ENCODE measurements at regions not wholly inside any gene's neighbourhood (a gene's known extent, or its start where the extent isn't known, plus 50 kb on each side); places are given as distances from the start of the nearest gene placed in this dataset.

- H3K27me3 ChIP-seq (ENCODE audit: control insufficient read depth in 5 of 5, insufficient read depth in 4 of 5, low read length in 5 of 5), result no peaks in the 10 kb centered on the region
- H3K27ac ChIP-seq (ENCODE audit: low read depth, low read length), result no peak overlapping the region
- peaks cover 0 to 3% (median 0%) of the 10 kb centered on the region in 5 donors for H3K9me3 ChIP-seq (ENCODE audit: control insufficient read depth in 5 of 5, low read length in 5 of 5)
- no peak overlapping the region for H3K9ac ChIP-seq (ENCODE audit: low read length in 5 of 5)
- H3K36me3 ChIP-seq (ENCODE audit: control insufficient read depth in 5 of 5, insufficient read depth in 5 of 5, low read length in 5 of 5), result no peaks in the 10 kb centered on the region
- H3K4me3 ChIP-seq (ENCODE audit: low read depth in 1 of 5, low read length in 5 of 5), result no peak overlapping the region
- H3K4me1 ChIP-seq (ENCODE audit: control insufficient read depth in 5 of 5, insufficient read depth in 5 of 5, low read length in 5 of 5), result peaks cover 0 to 28% (median 20%) of the 10 kb centered on the region in 5 donors
Measured at GRCh38 chr2:129301431-129301913, 678.0 kb upstream of the RAB6C start.

GRCh38 chr2:129302106-129302505 lies 677.4 kb upstream of the RAB6C start:
- peaks cover 0 to 22% (median 18%) of the 10 kb centered on the region in 5 donors for H3K4me1 ChIP-seq (ENCODE audit: control insufficient read depth in 5 of 5, insufficient read depth in 5 of 5, low read length in 5 of 5)
- H3K9ac ChIP-seq (ENCODE audit: low read length in 5 of 5), result no peak overlapping the region
- H3K9me3 ChIP-seq (ENCODE audit: control insufficient read depth in 5 of 5, low read length in 5 of 5), result peaks cover 0 to 3% (median 0%) of the 10 kb centered on the region in 5 donors
- no peaks in the 10 kb centered on the region for H3K36me3 ChIP-seq (ENCODE audit: control insufficient read depth in 5 of 5, insufficient read depth in 5 of 5, low read length in 5 of 5)
- no peak overlapping the region for H3K27ac ChIP-seq (ENCODE audit: low read depth, low read length)
- H3K4me3 ChIP-seq (ENCODE audit: low read depth in 1 of 5, low read length in 5 of 5), result no peak overlapping the region
- no peaks in the 10 kb centered on the region for H3K27me3 ChIP-seq (ENCODE audit: control insufficient read depth in 5 of 5, insufficient read depth in 4 of 5, low read length in 5 of 5)

GRCh38 chr2:129302561-129303183 lies 676.8 kb upstream of the RAB6C start:
- Histone ChIP-seq H3K4me3 (ENCODE audit: low read depth in 1 of 5, low read length in 5 of 5) (no peak overlapping the region), H3K27ac (ENCODE audit: low read depth, low read length) (no peak overlapping the region), H3K27me3 (ENCODE audit: control insufficient read depth in 5 of 5, insufficient read depth in 4 of 5, low read length in 5 of 5) (no peaks in the 10 kb centered on the region), H3K9ac (ENCODE audit: low read length in 5 of 5) (no peak overlapping the region), H3K4me1 (ENCODE audit: control insufficient read depth in 5 of 5, insufficient read depth in 5 of 5, low read length in 5 of 5) (peaks cover 0 to 21% (median 15%) of the 10 kb centered on the region in 5 donors), H3K36me3 (ENCODE audit: control insufficient read depth in 5 of 5, insufficient read depth in 5 of 5, low read length in 5 of 5) (no peaks in the 10 kb centered on the region), H3K9me3 (ENCODE audit: control insufficient read depth in 5 of 5, low read length in 5 of 5) (peaks cover 0 to 3% (median 0%) of the 10 kb centered on the region in 5 donors)

- Histone ChIP-seq H3K4me3 (ENCODE audit: low read depth in 1 of 5, low read length in 5 of 5) (no peak overlapping the region), H3K9ac (ENCODE audit: low read length in 5 of 5) (no peak overlapping the region), H3K4me1 (ENCODE audit: control insufficient read depth in 5 of 5, insufficient read depth in 5 of 5, low read length in 5 of 5) (no peaks in the 10 kb centered on the region), H3K27ac (ENCODE audit: low read depth, low read length) (no peak overlapping the region), H3K36me3 (ENCODE audit: control insufficient read depth in 5 of 5, insufficient read depth in 5 of 5, low read length in 5 of 5) (no peaks in the 10 kb centered on the region), H3K9me3 (ENCODE audit: control insufficient read depth in 5 of 5, low read length in 5 of 5) (no peaks in the 10 kb centered on the region), H3K27me3 (ENCODE audit: control insufficient read depth in 5 of 5, insufficient read depth in 4 of 5, low read length in 5 of 5) (no peaks in the 10 kb centered on the region)
Measured at GRCh38 chr2:129314120-129314519, 665.3 kb upstream of the RAB6C start.

GRCh38 chr2:129318581-129319421 lies 660.7 kb upstream of the RAB6C start:
- Histone ChIP-seq H3K4me3 (ENCODE audit: low read depth in 1 of 5, low read length in 5 of 5) (no peak overlapping the region), H3K9me3 (ENCODE audit: control insufficient read depth in 5 of 5, low read length in 5 of 5) (no peaks in the 10 kb centered on the region), H3K27ac (ENCODE audit: low read depth, low read length) (no peak overlapping the region), H3K27me3 (ENCODE audit: control insufficient read depth in 5 of 5, insufficient read depth in 4 of 5, low read length in 5 of 5) (no peaks in the 10 kb centered on the region), H3K36me3 (ENCODE audit: control insufficient read depth in 5 of 5, insufficient read depth in 5 of 5, low read length in 5 of 5) (no peaks in the 10 kb centered on the region), H3K4me1 (ENCODE audit: control insufficient read depth in 5 of 5, insufficient read depth in 5 of 5, low read length in 5 of 5) (no peaks in the 10 kb centered on the region), H3K9ac (ENCODE audit: low read length in 5 of 5) (no peak overlapping the region)

GRCh38 chr2:129319422-129319717 lies 660.1 kb upstream of the RAB6C start:
- Histone ChIP-seq H3K27ac (ENCODE audit: low read depth, low read length) (no peak overlapping the region), H3K4me1 (ENCODE audit: control insufficient read depth in 5 of 5, insufficient read depth in 5 of 5, low read length in 5 of 5) (no peaks in the 10 kb centered on the region), H3K4me3 (ENCODE audit: low read depth in 1 of 5, low read length in 5 of 5) (no peak overlapping the region), H3K27me3 (ENCODE audit: control insufficient read depth in 5 of 5, insufficient read depth in 4 of 5, low read length in 5 of 5) (no peaks in the 10 kb centered on the region), H3K36me3 (ENCODE audit: control insufficient read depth in 5 of 5, insufficient read depth in 5 of 5, low read length in 5 of 5) (no peaks in the 10 kb centered on the region), H3K9ac (ENCODE audit: low read length in 5 of 5) (no peak overlapping the region), H3K9me3 (ENCODE audit: control insufficient read depth in 5 of 5, low read length in 5 of 5) (no peaks in the 10 kb centered on the region)

- H3K9ac ChIP-seq (ENCODE audit: low read length in 5 of 5), result no peak overlapping the region
- no peaks in the 10 kb centered on the region for H3K36me3 ChIP-seq (ENCODE audit: control insufficient read depth in 5 of 5, insufficient read depth in 5 of 5, low read length in 5 of 5)
- no peak overlapping the region for H3K4me3 ChIP-seq (ENCODE audit: low read depth in 1 of 5, low read length in 5 of 5)
- H3K4me1 ChIP-seq (ENCODE audit: control insufficient read depth in 5 of 5, insufficient read depth in 5 of 5, low read length in 5 of 5), result no peaks in the 10 kb centered on the region
- peaks cover 0 to under 1% (median 0%) of the 10 kb centered on the region in 5 donors for H3K27me3 ChIP-seq (ENCODE audit: control insufficient read depth in 5 of 5, insufficient read depth in 4 of 5, low read length in 5 of 5)
- H3K9me3 ChIP-seq (ENCODE audit: control insufficient read depth in 5 of 5, low read length in 5 of 5), result no peaks in the 10 kb centered on the region
- H3K27ac ChIP-seq (ENCODE audit: low read depth, low read length), result no peak overlapping the region
Measured at GRCh38 chr2:129320288-129320687, 659.2 kb upstream of the RAB6C start.

GRCh38 chr2:129324349-129324748 lies 655.1 kb upstream of the RAB6C start:
- peaks cover 0 to 1% (median 0%) of the 10 kb centered on the region in 5 donors for H3K9me3 ChIP-seq (ENCODE audit: control insufficient read depth in 5 of 5, low read length in 5 of 5)
- no peak overlapping the region for H3K27ac ChIP-seq (ENCODE audit: low read depth, low read length)
- no peak overlapping the region for H3K9ac ChIP-seq (ENCODE audit: low read length in 5 of 5)
- no peak overlapping the region for H3K4me3 ChIP-seq (ENCODE audit: low read depth in 1 of 5, low read length in 5 of 5)
- peaks cover 0 to 4% (median 0%) of the 10 kb centered on the region in 5 donors for H3K27me3 ChIP-seq (ENCODE audit: control insufficient read depth in 5 of 5, insufficient read depth in 4 of 5, low read length in 5 of 5)
- no peaks in the 10 kb centered on the region for H3K4me1 ChIP-seq (ENCODE audit: control insufficient read depth in 5 of 5, insufficient read depth in 5 of 5, low read length in 5 of 5)
- H3K36me3 ChIP-seq (ENCODE audit: control insufficient read depth in 5 of 5, insufficient read depth in 5 of 5, low read length in 5 of 5), result no peaks in the 10 kb centered on the region

- Histone ChIP-seq H3K9ac (ENCODE audit: low read length in 5 of 5) (no peak overlapping the region), H3K4me1 (ENCODE audit: control insufficient read depth in 5 of 5, insufficient read depth in 5 of 5, low read length in 5 of 5) (no peaks in the 10 kb centered on the region), H3K27ac (ENCODE audit: low read depth, low read length) (no peak overlapping the region), H3K27me3 (ENCODE audit: control insufficient read depth in 5 of 5, insufficient read depth in 4 of 5, low read length in 5 of 5) (peaks cover 0 to 4% (median 0%) of the 10 kb centered on the region in 5 donors), H3K36me3 (ENCODE audit: control insufficient read depth in 5 of 5, insufficient read depth in 5 of 5, low read length in 5 of 5) (no peaks in the 10 kb centered on the region), H3K4me3 (ENCODE audit: low read depth in 1 of 5, low read length in 5 of 5) (no peak overlapping the region), H3K9me3 (ENCODE audit: control insufficient read depth in 5 of 5, low read length in 5 of 5) (peaks cover 0 to 3% (median 0%) of the 10 kb centered on the region in 5 donors)
Measured at GRCh38 chr2:129325151-129325550, 654.3 kb upstream of the RAB6C start.

GRCh38 chr2:129329574-129329973 lies 649.9 kb upstream of the RAB6C start:
- Histone ChIP-seq H3K36me3 (ENCODE audit: control insufficient read depth in 5 of 5, insufficient read depth in 5 of 5, low read length in 5 of 5) (no peaks in the 10 kb centered on the region), H3K4me1 (ENCODE audit: control insufficient read depth in 5 of 5, insufficient read depth in 5 of 5, low read length in 5 of 5) (no peaks in the 10 kb centered on the region), H3K27me3 (ENCODE audit: control insufficient read depth in 5 of 5, insufficient read depth in 4 of 5, low read length in 5 of 5) (peaks cover 0 to 4% (median 0%) of the 10 kb centered on the region in 5 donors), H3K9ac (ENCODE audit: low read length in 5 of 5) (no peak overlapping the region), H3K4me3 (ENCODE audit: low read depth in 1 of 5, low read length in 5 of 5) (no peak overlapping the region), H3K9me3 (ENCODE audit: control insufficient read depth in 5 of 5, low read length in 5 of 5) (peaks cover 0 to 5% (median 0%) of the 10 kb centered on the region in 5 donors), H3K27ac (ENCODE audit: low read depth, low read length) (no peak overlapping the region)
